ENCODE measurements at regions not wholly inside any gene's neighbourhood (a gene's known extent, or its start where the extent isn't known, plus 50 kb on each side); places are given as distances from the start of the nearest gene placed in this dataset.

- TF ChIP-seq CTCF (IDR thresholded peaks at IDR 0.05) (no peak), POLR2AphosphoS5 (IDR thresholded peaks at IDR 0.05) (no peak)
These were observed 812.8 kb upstream of the BRINP3 start for GRCh38 chr1:191290441-191290840.

Measured in suprapubic skin (tissue), 3 donors.